ENCODE measurements at regions not wholly inside any gene's neighbourhood (a gene's known extent, or its start where the extent isn't known, plus 50 kb on each side); places are given as distances from the start of the nearest gene placed in this dataset.

GRCh38 chr2:129465045-129465444, 514.4 kb upstream of the RAB6C start:
- Histone ChIP-seq H3K9ac (ENCODE audit: low read depth in 1 of 2, low read length in 2 of 2) (no peak overlapping the region), H3K9me3 (ENCODE audit: control insufficient read depth in 4 of 4, low read length in 3 of 4) (no peaks in the 10 kb centered on the region), H3K4me1 (ENCODE audit: control insufficient read depth in 4 of 4, insufficient read depth in 4 of 4, low read length in 3 of 4) (no peaks in the 10 kb centered on the region), H3K27ac (ENCODE audit: low read depth in 1 of 2, low read length in 2 of 2) (no peak overlapping the region), H3K4me3 (ENCODE audit: low read depth in 1 of 3, low read length in 3 of 3) (no peak overlapping the region), H3K27me3 (ENCODE audit: control insufficient read depth in 4 of 4, insufficient read depth in 4 of 4, low read length in 3 of 4) (no peaks in the 10 kb centered on the region), H3K36me3 (ENCODE audit: control insufficient read depth in 4 of 4, insufficient read depth in 3 of 4, low read depth in 1 of 4, low read length in 3 of 4) (no peaks in the 10 kb centered on the region)
- WGBS, result 92% methylated on average over 11 of the region's 11 CpGs
- no peak for DNase-seq (ENCODE audit: low spot score)
- no peak for TF ChIP-seq JUND (IDR thresholded peaks at IDR 0.05)
- TF ChIP-seq RXRA (IDR thresholded peaks at IDR 0.05), result no peak
- no peak for TF ChIP-seq REST (IDR thresholded peaks at IDR 0.05)
- TF ChIP-seq GABPA (IDR thresholded peaks at IDR 0.05 in 1 of 2, conservative IDR thresholded peaks at IDR 0.05 in 1 of 2), result no peak

GRCh38 chr2:129466389-129466788, 513.1 kb upstream of the RAB6C start:
- no peak for DNase-seq (ENCODE audit: low spot score)
- no peak for TF ChIP-seq FOXA2 (IDR thresholded peaks at IDR 0.05)
- TF ChIP-seq JUND (IDR thresholded peaks at IDR 0.05), result no peak
- no peak for TF ChIP-seq TAF1 (conservative IDR thresholded peaks at IDR 0.05)
- no peak for TF ChIP-seq RAD21 (IDR thresholded peaks at IDR 0.05)
- TF ChIP-seq NR2F2 (IDR thresholded peaks at IDR 0.05), result no peak
- no peak for TF ChIP-seq RXRA (IDR thresholded peaks at IDR 0.05)
- no peak for TF ChIP-seq EGR1 (IDR thresholded peaks at IDR 0.05; ENCODE audit: low read depth in 2 of 2)
- TF ChIP-seq GABPA (IDR thresholded peaks at IDR 0.05 in 1 of 2, conservative IDR thresholded peaks at IDR 0.05 in 1 of 2), result no peak
- TF ChIP-seq ATF3 (IDR thresholded peaks at IDR 0.05), result no peak
- TF ChIP-seq YY1 (IDR thresholded peaks at IDR 0.05), result no peak
- TF ChIP-seq FOXA1 (IDR thresholded peaks at IDR 0.05), result no peak
- no peak for TF ChIP-seq SP1 (IDR thresholded peaks at IDR 0.05)
- TF ChIP-seq, protein P1, sequence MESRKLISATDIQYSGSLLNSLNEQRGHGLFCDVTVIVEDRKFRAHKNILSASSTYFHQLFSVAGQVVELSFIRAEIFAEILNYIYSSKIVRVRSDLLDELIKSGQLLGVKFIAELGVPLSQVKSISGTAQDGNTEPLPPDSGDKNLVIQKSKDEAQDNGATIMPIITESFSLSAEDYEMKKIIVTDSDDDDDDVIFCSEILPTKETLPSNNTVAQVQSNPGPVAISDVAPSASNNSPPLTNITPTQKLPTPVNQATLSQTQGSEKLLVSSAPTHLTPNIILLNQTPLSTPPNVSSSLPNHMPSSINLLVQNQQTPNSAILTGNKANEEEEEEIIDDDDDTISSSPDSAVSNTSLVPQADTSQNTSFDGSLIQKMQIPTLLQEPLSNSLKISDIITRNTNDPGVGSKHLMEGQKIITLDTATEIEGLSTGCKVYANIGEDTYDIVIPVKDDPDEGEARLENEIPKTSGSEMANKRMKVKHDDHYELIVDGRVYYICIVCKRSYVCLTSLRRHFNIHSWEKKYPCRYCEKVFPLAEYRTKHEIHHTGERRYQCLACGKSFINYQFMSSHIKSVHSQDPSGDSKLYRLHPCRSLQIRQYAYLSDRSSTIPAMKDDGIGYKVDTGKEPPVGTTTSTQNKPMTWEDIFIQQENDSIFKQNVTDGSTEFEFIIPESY (IDR thresholded peaks at IDR 0.05), result no peak
- no peak for TF ChIP-seq CTCF (IDR thresholded peaks at IDR 0.05; ENCODE audit: low read depth, low read length, missing input control)
- TF ChIP-seq HNF4A (conservative IDR thresholded peaks at IDR 0.05), result no peak
- no peak for TF ChIP-seq REST (IDR thresholded peaks at IDR 0.05)
- TF ChIP-seq HNF4G (IDR thresholded peaks at IDR 0.05), result no peak
- TF ChIP-seq, protein P2, sequence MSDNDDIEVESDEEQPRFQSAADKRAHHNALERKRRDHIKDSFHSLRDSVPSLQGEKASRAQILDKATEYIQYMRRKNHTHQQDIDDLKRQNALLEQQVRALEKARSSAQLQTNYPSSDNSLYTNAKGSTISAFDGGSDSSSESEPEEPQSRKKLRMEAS (IDR thresholded peaks at IDR 0.05), result no peak
- Histone ChIP-seq H3K36me3 (ENCODE audit: control insufficient read depth in 4 of 4, insufficient read depth in 3 of 4, low read depth in 1 of 4, low read length in 3 of 4) (no peaks in the 10 kb centered on the region), H3K27me3 (ENCODE audit: control insufficient read depth in 4 of 4, insufficient read depth in 4 of 4, low read length in 3 of 4) (no peaks in the 10 kb centered on the region), H3K4me3 (ENCODE audit: low read depth in 1 of 3, low read length in 3 of 3) (no peak overlapping the region), H3K9ac (ENCODE audit: low read depth in 1 of 2, low read length in 2 of 2) (no peak overlapping the region), H3K9me3 (ENCODE audit: control insufficient read depth in 4 of 4, low read length in 3 of 4) (no peaks in the 10 kb centered on the region), H3K27ac (ENCODE audit: low read depth in 1 of 2, low read length in 2 of 2) (no peak overlapping the region), H3K4me1 (ENCODE audit: control insufficient read depth in 4 of 4, insufficient read depth in 4 of 4, low read length in 3 of 4) (no peaks in the 10 kb centered on the region)
- 88% methylated on average over 13 of the region's 13 CpGs for WGBS

All from liver (tissue), 8 donors.